ENCODE measurements at regions not wholly inside any gene's neighbourhood (a gene's known extent, or its start where the extent isn't known, plus 50 kb on each side); places are given as distances from the start of the nearest gene placed in this dataset.

GRCh38 chr16:29231244-29231643, 175.3 kb downstream of the NPIPB11 start:
- Histone ChIP-seq H3K27ac (ENCODE audit: insufficient read depth, low read length) (peak overlapping the region; percentile 97), H2AK5ac (ENCODE audit: low read depth, low read length) (peak overlapping the region; percentile 90), H4K8ac (ENCODE audit: low read depth in 2 of 2, low read length in 2 of 2) (peak overlapping the region; percentile 56 to 88; a peak in 2 of 4 replicates), H3K4me3 (ENCODE audit: insufficient read depth, low read depth, low read length) (no peak overlapping the region), H3K4me2 (ENCODE audit: low read depth, low read length) (no peak overlapping the region), H3K56ac (ENCODE audit: extremely low read depth, insufficient read depth, low read length) (no peak overlapping the region), H3K4ac (ENCODE audit: low read depth, low read length) (peak overlapping the region; percentile 85), H2BK20ac (ENCODE audit: low read depth, low read length) (peak overlapping the region; percentile 55; the same call in 1 of the 2 replicates), H3K4me1 (ENCODE audit: control insufficient read depth, insufficient read depth, low read length) (peaks cover 14% of the 10 kb centered on the region), H2BK5ac (ENCODE audit: low read depth, low read length, poor library complexity, severe bottlenecking) (peak overlapping the region; percentile 84), H3K9ac (ENCODE audit: low read depth, low read length) (peak overlapping the region; percentile 71), H2AK9ac (replicated peaks; ENCODE audit: low read depth, low read length, poor library complexity) (no peak overlapping the region), H3K9me3 (ENCODE audit: control insufficient read depth, insufficient read depth, low read length) (no peaks in the 10 kb centered on the region), H3K23ac (ENCODE audit: low read depth, low read length) (peak overlapping the region; percentile 24; the same call in 1 of the 2 replicates), H4K91ac (ENCODE audit: insufficient read depth, low read depth, low read length) (peak overlapping the region; percentile 87), H4K20me1 (ENCODE audit: insufficient read depth, low read length) (no peaks in the 10 kb centered on the region), H2AFZ (replicated peaks; ENCODE audit: low read length, poor library complexity) (peak overlapping the region; percentile 78), H3K14ac (replicated peaks; ENCODE audit: low read depth, low read length) (peak overlapping the region; percentile 52), H3K18ac (ENCODE audit: low read depth, low read length) (peak overlapping the region; percentile 83; the same call in 1 of the 2 replicates), H3K36me3 (ENCODE audit: control insufficient read depth, insufficient read depth, low read length) (no peaks in the 10 kb centered on the region), H3K27me3 (ENCODE audit: control insufficient read depth, insufficient read depth, low read length) (no peaks in the 10 kb centered on the region), H3K9me1 (ENCODE audit: insufficient read depth, low read length) (no peaks in the 10 kb centered on the region), H4K5ac (ENCODE audit: low read depth, low read length) (peak overlapping the region; percentile 89), H2BK15ac (ENCODE audit: low read depth, low read length) (peak overlapping the region; percentile 88; the same call in 2 of the 3 replicates), H3K79me1 (ENCODE audit: low read depth in 1 of 2, low read length in 2 of 2) (no peaks in the 10 kb centered on the region), H2BK120ac (ENCODE audit: low read depth, low read length) (peak overlapping the region; percentile 93)
- ATAC-seq (ENCODE audit: low read depth): peak; percentile 60
- WGBS, 2 experiments (ENCODE audit: extremely low coverage in 2 of 2, insufficient read length in 1 of 2): 3% methylated on average over 8 of the region's 18 CpGs; no CpG with 5 or more reads in 1 of the 2 experiments
- dilution Hi-C loops (cut with HindIII; ENCODE audit: low sequenced_read_pairs, unreplicated experiment) (no loop called here), in situ Hi-C loops (cut with MboI; ENCODE audit: low sequenced_read_pairs) (no loop called here), intact Hi-C loops (cut with micrococcal nuclease) (no loop called here)
- no TSS peak for BruUV-seq (replicated peaks)
- POLR2A ChIA-PET (ENCODE audit: unreplicated experiment): no interaction called here
- TF ChIP-seq ELK1 (IDR thresholded peaks at IDR 0.05; ENCODE audit: borderline replicate concordance, low read depth, low read length): no peak
- TF ChIP-seq POLR2A (IDR thresholded peaks at IDR 0.05; ENCODE audit: low read depth, low read length): no peak
- no peak for TF ChIP-seq CTCF (conservative IDR thresholded peaks at IDR 0.05; ENCODE audit: low read depth, low read length)
- no peak for TF ChIP-seq FOS (IDR thresholded peaks at IDR 0.05; ENCODE audit: low read depth, low read length)
- TF ChIP-seq SMC3 (IDR thresholded peaks at IDR 0.05; ENCODE audit: low read depth, low read length): no peak
- TF ChIP-seq NFE2L2 (IDR thresholded peaks at IDR 0.05; ENCODE audit: low read depth, low read length): no peak
- TF ChIP-seq RCOR1 (IDR thresholded peaks at IDR 0.05; ENCODE audit: insufficient replicate concordance, low read length): no peak
- TF ChIP-seq CEBPB (IDR thresholded peaks at IDR 0.05; ENCODE audit: low read depth, low read length): no peak
- no peak for TF ChIP-seq RFX5 (IDR thresholded peaks at IDR 0.05; ENCODE audit: low read depth, low read length)
- TF ChIP-seq USF2 (IDR thresholded peaks at IDR 0.05; ENCODE audit: low read depth, low read length): no peak
- TF ChIP-seq MAZ (IDR thresholded peaks at IDR 0.05; ENCODE audit: borderline replicate concordance, low read depth, low read length): no peak
- TF ChIP-seq CHD1 (IDR thresholded peaks at IDR 0.05; ENCODE audit: low read depth, low read length): no peak
- TF ChIP-seq BHLHE40 (IDR thresholded peaks at IDR 0.05; ENCODE audit: low read depth, low read length): no peak
- no peak for TF ChIP-seq MAFK (IDR thresholded peaks at IDR 0.05; ENCODE audit: low read depth, low read length)
- CTCF ChIA-PET: no interaction called here
- peak; percentile 28 for DNase-seq

Data from IMR-90 (cell line).